ENCODE measurements at regions not wholly inside any gene's neighbourhood (a gene's known extent, or its start where the extent isn't known, plus 50 kb on each side); places are given as distances from the start of the nearest gene placed in this dataset.

GRCh38 chr3:26365706-26366105 lies 256.9 kb upstream of the LRRC3B start:
- DNase-seq (ENCODE audit: low spot score) = no peak

- DNase-seq (ENCODE audit: low spot score) = no peak
These were observed 254.3 kb upstream of the LRRC3B start for GRCh38 chr3:26368312-26368711.

- DNase-seq (ENCODE audit: low spot score) = no peak
These were observed 253.4 kb upstream of the LRRC3B start for GRCh38 chr3:26369133-26369532.

GRCh38 chr3:26375843-26376530 lies 246.6 kb upstream of the LRRC3B start:
- DNase-seq (ENCODE audit: low spot score) = no peak

GRCh38 chr3:26381411-26381810 lies 241.2 kb upstream of the LRRC3B start:
- peak; percentile 6 for DNase-seq (ENCODE audit: low spot score)

- DNase-seq (ENCODE audit: low spot score) = no peak
These were observed 215.9 kb upstream of the LRRC3B start for GRCh38 chr3:26406636-26407035.

GRCh38 chr3:26418553-26418952 lies 204.0 kb upstream of the LRRC3B start:
- no peak for DNase-seq (ENCODE audit: low spot score)

GRCh38 chr3:26422415-26422814 lies 200.2 kb upstream of the LRRC3B start:
- no peak for DNase-seq (ENCODE audit: low spot score)

GRCh38 chr3:26425076-26425475 lies 197.5 kb upstream of the LRRC3B start:
- DNase-seq (ENCODE audit: low spot score) = peak; percentile 5

GRCh38 chr3:26428992-26429391 lies 193.6 kb upstream of the LRRC3B start:
- no peak for DNase-seq (ENCODE audit: low spot score)

GRCh38 chr3:26437678-26438077 lies 184.9 kb upstream of the LRRC3B start:
- peak; percentile 6 for DNase-seq (ENCODE audit: low spot score)

- peak; percentile 4 for DNase-seq (ENCODE audit: low spot score)
These were observed 184.1 kb upstream of the LRRC3B start for GRCh38 chr3:26438325-26438940.

GRCh38 chr3:26438981-26439884 lies 183.3 kb upstream of the LRRC3B start:
- DNase-seq (ENCODE audit: low spot score) = no peak

- DNase-seq (ENCODE audit: low spot score) = peak; percentile 41
These were observed 172.6 kb upstream of the LRRC3B start for GRCh38 chr3:26449996-26450395.

- DNase-seq (ENCODE audit: low spot score) = no peak
These were observed 170.2 kb upstream of the LRRC3B start for GRCh38 chr3:26452363-26452762.

- no peak for DNase-seq (ENCODE audit: low spot score)
These were observed 161.6 kb upstream of the LRRC3B start for GRCh38 chr3:26460985-26461384.

- DNase-seq (ENCODE audit: low spot score) = no peak
These were observed 150.2 kb upstream of the LRRC3B start for GRCh38 chr3:26472345-26472744.

- no peak for DNase-seq (ENCODE audit: low spot score)
These were observed 147.9 kb upstream of the LRRC3B start for GRCh38 chr3:26474706-26475105.

GRCh38 chr3:26480377-26480776 lies 142.2 kb upstream of the LRRC3B start:
- no peak for DNase-seq (ENCODE audit: low spot score)

- no peak for DNase-seq (ENCODE audit: low spot score)
These were observed 138.4 kb upstream of the LRRC3B start for GRCh38 chr3:26484140-26484539.

GRCh38 chr3:26498271-26498670 lies 124.3 kb upstream of the LRRC3B start:
- no peak for DNase-seq (ENCODE audit: low spot score)

- peak; percentile 27 for DNase-seq (ENCODE audit: low spot score)
These were observed 117.2 kb upstream of the LRRC3B start for GRCh38 chr3:26505399-26505798.
